HG03095 (cell line): ENCODE measurements at regions not wholly inside any gene's neighbourhood (a gene's known extent, or its start where the extent isn't known, plus 50 kb on each side); places are given as distances from the start of the nearest gene placed in this dataset.

ENCODE experiments used
- ATAC-seq: cut with Tn5 transposase; IDR thresholded peaks from one replicate; pipeline ENCODE4 v1.9.1; 2021; ENCODE audit warnings: moderate library complexity; ENCODE audit not compliant: unreplicated experiment

GRCh38 chr20:53702617-53703016 lies 109.0 kb upstream of the ZNF217 start:
- no peak for ATAC-seq

- ATAC-seq = no peak
Observed at GRCh38 chr20:53699906-53700305, 106.3 kb upstream of the ZNF217 start.

DNA sequence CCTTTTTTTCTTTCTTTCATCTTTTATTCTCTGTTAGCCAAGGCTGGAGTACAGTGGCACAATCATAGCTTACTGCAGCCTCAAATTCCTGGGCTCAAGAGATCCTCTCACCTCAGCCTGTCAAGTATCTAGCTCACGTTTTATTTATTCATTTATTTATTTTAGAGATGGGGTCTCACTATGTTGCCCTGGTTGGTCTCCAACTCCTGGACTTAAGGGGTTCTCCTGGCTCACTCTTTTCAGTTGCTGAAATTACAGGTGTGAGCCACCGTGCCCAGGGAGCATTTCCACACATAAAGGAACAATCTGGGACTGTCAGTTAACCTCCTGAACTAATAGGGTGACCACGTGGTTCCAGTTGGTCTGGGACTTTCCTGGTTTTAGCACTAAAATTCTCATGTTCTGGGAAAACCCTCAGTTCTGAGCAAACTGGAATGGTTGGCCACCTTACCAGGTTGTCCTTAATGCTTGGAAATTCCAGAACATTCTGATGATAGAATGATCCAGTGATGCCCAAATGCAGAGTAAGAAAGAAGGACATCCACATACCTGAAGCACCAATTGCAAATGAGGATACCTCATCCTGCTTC lies 105.5 kb upstream of the ZNF217 start:
- no peak for ATAC-seq

DNA sequence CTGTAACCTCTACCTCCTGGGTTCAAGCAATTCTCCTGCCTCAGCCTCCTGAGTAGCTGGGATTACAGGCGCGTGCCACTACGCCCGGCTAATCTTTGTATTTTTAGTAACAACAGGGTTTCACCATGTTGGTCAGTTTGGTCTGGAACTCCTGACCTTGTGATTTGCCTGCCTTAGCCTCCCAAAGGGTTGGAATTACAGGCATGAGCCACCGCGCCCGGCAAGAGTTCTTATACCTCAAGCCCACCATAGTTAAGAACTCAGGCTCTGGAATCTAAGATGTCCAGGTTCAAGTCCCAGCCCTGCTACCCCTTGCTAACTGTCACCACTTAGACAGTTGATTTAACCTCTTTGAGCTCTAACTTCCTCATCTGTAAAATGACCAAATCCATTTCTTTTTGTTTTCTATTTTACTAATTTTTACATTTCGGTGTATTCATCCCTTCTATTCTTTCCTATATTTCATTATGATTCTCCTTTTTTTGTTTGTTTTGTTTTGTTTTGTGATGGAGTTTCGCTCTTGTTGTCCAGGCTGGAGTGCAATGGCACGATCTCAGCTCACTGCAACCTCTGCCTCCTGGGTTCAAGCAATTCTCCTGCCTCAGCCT lies 104.8 kb upstream of the ZNF217 start:
- no peak for ATAC-seq

DNA sequence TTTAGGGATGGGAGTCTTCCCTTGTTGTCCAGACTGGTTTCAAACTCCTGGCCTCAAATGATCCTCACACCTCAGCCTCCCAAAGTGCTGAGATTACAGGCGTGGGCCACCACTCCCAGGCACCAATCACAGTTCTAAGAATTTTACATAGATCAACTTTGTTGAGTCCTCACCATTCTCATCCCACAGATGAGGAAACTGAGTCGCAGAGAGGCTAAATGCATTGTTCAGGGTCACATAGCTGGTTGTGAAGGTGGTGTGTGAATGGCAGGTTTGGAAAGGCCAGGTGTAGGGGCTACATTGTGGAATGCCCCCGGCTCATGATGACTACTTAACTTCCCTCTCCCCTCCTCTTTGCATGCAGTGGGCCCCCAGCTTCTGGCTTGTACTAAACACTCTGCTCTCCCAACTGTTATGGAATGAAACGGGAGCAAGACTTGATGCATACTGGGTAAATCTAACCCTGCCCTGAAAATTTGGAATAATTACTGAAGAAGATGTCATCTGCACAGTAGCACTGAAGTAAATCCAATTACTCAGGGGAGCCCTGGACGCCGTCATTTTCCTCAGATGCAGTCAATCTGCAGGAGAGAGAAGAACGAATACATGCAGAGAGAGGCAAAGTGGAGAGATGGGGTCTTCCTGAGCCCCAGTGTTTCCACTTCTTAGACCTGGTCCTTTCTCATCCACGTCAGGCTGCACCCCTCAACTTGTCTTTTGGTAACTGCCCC lies 102.3 kb upstream of the ZNF217 start:
- no peak for ATAC-seq

- no peak for ATAC-seq
Observed at GRCh38 chr20:53693262-53693871, 99.7 kb upstream of the ZNF217 start.

DNA sequence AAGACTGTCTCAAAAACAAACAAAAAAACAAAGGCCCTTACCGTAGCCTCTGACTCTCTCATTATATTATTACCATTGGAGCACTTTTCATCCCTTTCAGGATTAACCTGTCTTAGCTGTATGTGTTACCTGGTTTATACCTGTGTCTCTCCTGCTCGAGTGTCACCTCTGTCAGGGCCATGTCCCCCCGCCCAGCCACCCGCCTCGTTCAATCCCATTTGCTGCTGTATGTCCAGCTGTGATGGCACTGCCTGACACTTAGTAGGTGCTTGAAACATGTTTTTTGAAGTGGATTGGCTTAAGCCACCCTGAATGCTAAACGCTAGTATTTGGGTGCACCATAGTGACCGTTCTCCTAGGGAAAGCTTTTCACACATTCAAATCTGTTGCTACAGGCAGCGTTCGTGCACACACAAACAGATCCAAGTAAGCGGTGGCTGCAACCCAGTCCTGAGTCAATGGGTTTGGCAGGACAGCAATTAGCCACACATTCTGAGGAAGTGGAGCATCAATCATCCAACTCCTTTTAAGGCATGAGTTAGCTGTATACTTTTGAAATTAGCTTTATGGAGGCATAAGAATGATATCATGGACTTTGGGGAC lies 98.9 kb upstream of the ZNF217 start:
- no peak for ATAC-seq

DNA sequence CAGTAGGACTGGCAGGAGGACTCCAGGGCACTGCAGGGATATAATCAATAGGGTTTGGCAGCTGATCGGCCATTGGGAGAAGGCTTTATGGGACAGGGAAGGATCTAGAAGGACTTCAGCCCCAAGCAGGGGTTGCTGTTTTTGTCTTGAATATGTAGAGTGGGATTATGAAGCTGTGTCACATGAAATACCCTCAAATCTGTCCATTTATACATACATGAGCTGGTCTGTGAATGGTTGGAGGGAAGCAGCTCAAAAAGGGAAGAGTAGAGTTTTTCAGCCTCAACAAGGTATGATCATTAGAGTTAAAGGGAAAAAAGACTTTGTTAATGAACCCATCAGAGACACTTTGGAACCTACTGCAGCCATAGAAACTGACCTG lies 98.2 kb upstream of the ZNF217 start:
- no peak for ATAC-seq

DNA sequence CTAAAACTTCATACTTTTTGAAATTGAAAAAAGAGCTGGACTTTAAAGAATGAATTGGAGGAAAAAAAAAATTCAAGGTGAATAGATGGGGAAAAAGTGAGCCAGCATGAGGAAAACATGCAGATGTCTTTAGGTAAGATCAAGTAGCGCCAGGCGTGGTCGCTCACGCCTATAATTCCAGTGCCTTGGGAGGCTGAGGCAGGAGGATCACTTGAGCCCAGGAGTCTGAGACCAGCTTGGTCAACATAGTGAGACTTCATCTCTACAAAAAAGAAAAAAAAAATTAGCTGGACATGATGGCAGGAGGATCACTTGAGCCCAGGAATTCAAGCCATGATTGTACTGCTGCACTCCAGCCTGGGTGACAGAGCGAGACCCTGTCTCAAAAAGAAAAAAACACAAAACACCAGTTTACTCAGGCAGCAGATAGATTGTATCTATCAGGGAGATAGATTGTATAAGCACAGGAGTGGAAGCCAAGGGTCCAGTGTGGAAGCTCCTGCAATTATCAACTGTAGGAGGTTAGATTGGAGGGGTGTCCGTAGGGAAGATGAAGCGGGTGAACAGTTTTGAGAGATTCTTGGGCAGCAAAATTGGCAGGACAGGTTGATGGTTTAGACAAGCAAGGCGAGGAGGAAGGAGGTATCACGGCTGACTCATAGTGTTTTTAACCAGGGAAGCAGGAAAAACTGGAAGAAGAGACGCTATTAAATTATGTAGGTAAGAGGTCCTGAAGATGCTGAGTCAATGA lies 97.6 kb upstream of the ZNF217 start:
- ATAC-seq = no peak

DNA sequence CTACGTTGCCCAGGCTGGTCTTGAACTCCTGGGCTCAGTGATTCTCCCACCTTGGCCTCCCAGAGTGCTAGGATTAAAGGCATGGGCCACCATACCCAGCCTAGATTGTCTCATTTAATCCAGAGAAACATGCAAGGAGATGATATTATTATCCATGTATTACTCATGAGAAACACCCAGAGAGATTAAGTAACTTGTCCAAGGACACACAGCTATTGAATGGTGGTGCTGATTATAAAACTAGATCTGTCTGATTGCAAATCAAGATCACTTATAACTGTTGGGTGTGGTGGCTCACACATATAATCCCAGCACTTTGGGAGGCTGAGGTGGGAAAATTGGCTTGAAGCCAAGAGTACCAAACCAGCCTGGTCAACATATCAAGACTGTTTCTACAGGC lies 94.4 kb upstream of the ZNF217 start:
- no peak for ATAC-seq

DNA sequence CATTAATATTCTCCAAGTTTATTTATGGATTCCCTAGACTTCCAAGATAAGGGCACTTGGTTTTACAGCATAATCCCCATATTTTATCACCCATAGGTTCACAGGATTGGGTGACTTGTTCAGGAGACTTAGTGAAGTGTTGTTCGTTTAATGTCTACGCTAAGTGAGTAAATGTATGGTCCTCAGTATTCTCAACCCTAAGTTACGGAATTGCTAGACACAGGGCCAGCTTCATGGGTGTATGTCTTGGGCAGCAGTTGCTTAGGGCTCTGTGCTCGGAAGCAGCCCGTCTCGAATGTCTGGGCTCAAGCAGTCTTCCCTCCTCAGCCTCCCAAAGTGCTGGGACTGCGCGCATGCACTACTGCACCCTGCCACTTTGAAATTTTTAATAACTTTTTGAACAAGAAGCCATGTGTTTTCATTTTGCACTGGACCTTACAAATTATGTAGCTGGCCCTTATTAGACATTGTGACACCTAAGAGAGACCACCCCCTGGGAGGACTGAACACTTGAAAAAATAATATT lies 91.5 kb upstream of the ZNF217 start:
- ATAC-seq = no peak

DNA sequence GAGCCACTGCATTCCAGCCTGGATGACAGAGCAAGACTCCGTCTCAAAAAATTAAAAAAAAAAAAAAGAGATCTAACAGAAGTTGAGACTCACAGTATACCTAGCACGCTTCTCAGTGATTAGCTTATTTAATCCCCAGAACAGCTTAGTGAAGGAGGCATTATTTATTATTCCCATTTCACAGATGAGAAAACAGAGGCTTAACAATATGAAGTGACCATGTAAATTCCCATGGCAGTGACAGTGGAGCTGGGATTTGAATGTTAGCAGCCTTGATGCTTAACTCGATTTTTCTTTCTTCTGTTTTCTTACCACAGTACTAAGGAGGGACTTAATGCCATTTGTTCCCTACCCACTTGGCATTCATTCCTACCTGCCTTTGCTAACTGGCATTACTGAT lies 89.9 kb upstream of the ZNF217 start:
- ATAC-seq = no peak

- no peak for ATAC-seq
Observed at GRCh38 chr20:53681352-53682212, 87.9 kb upstream of the ZNF217 start.

GRCh38 chr20:53679597-53680309 lies 86.1 kb upstream of the ZNF217 start:
- no peak for ATAC-seq

- ATAC-seq = no peak
Observed at GRCh38 chr20:53678990-53679596, 85.5 kb upstream of the ZNF217 start.

DNA sequence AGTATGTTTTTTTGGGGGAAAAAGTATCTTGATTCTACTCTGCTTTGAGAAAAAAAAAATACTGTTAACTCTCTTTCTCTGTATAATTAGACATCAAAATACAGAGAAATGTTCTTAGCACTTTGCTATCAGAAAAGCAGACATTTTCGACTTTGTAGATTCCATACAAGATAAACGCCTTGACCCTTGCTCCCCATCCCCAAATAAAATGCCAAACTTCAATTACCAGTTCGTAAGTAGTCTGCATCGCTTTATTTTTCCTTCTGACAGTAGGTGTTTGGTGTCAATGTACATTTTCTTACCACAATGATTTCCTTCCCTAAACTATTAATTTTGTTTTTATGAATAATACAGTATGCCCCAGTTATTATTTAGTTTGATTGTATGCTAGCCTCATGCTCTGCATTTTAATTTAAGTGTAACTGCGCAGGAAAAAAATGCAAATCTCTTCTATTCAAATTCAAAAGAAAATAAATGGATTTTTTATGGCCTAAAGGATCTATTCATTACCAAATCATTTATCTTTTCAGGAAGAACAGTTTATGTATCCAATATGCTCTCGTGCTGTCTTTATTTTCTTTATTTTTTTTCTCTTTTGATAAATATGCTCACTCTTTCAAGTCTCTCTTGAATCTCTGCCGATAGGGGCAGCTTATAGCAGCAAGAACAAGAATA lies 84.8 kb upstream of the ZNF217 start:
- ATAC-seq = no peak

GRCh38 chr20:53677447-53678314 lies 84.0 kb upstream of the ZNF217 start:
- ATAC-seq = no peak
